Urinary bladder (tissue), 3 donors: ENCODE measurements at regions not wholly inside any gene's neighbourhood (a gene's known extent, or its start where the extent isn't known, plus 50 kb on each side); places are given as distances from the start of the nearest gene placed in this dataset.

Experiments
- DNase-seq: peaks from one replicate; pipeline ENCODE4 v3.0.0-alpha.2; 2015; ENCODE audit errors: extremely low spot score
- H3K27ac ChIP-seq: one replicate; pipeline ENCODE4 v1.5.1; 2013; ENCODE audit warnings: low read depth, mild to moderate bottlenecking, moderate library complexity
- H3K36me3 ChIP-seq: one replicate; pipeline ENCODE4 v1.6.1; 2013; ENCODE audit warnings: mild to moderate bottlenecking, moderate library complexity; ENCODE audit not compliant: insufficient read depth
- H3K4me1 ChIP-seq: one replicate; pipeline ENCODE4 v1.6.1; 2013; ENCODE audit warnings: mild to moderate bottlenecking, moderate library complexity; ENCODE audit not compliant: insufficient read depth
- H3K4me3 ChIP-seq: one replicate; pipeline ENCODE4 v1.5.1; 2013; ENCODE audit warnings: low read depth, low read length
- WGBS: extraction: QIAGEN DNeasy Blood & Tissue Kit; methylation state at CpG from one replicate; pipeline ENCODE4 v1.1.7; 2013; 5-methylcytosine and 5-hydroxymethylcytosine counted together
- donor health status: healthy with polysubstance abuse.
- donor health status: healthy.

DNA sequence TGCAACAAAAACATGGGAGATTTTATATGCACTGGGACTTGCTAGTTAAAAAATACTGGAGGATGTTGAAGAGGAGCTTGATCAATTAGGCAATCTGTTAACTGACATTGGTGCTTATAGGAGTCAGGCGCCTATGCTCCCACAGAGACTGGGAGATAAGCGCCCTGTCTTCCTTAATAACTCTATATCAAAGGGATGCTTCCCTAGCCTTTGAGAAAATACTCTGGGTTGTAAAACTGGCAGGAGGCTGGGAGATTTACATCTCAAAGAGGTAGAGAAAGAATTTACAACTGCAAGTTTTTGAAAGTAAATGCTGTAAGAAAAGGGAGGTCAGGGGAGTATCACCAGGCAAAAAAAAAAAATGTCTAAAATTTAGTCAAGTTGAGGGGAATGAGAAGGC lies 325.4 kb downstream of the PCDH10 start:
- no peaks in the 10 kb centered on the region for H3K36me3 ChIP-seq
- WGBS: 90% methylated on average over 2 of the region's 2 CpGs
- H3K4me1 ChIP-seq: no peaks in the 10 kb centered on the region
- DNase-seq: no peak
- H3K4me3 ChIP-seq: no peak overlapping the region
- no peak overlapping the region for H3K27ac ChIP-seq

- no peak overlapping the region for H3K27ac ChIP-seq
- H3K36me3 ChIP-seq: no peaks in the 10 kb centered on the region
- no peak overlapping the region for H3K4me3 ChIP-seq
- no peak for DNase-seq
- H3K4me1 ChIP-seq: no peaks in the 10 kb centered on the region
- WGBS: 70% methylated on average over 1 of the region's 1 CpG
These were observed 323.1 kb downstream of the PCDH10 start for GRCh38 chr4:133472244-133472643.

GRCh38 chr4:133467290-133467947 lies 318.3 kb downstream of the PCDH10 start:
- 86% methylated on average over 3 of the region's 3 CpGs for WGBS
- no peaks in the 10 kb centered on the region for H3K36me3 ChIP-seq

DNA sequence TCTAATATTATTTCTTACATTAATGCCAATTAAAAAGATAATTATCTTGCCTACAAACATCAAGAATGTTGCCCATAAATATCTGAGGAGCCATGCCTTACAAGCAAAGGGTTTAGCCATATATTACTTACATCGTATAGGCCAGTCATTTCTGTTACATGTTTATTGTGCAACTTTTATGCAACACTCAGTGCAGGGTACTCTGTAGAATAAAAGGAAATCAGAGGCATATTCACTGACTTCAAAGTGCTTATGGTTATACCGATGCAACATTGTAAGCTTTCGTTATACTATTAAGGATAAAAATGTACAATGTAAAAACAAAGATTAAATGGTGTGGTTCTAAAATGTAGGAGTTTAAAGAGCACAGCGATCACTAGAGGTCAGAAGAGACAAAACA lies 315.9 kb downstream of the PCDH10 start:
- Histone ChIP-seq H3K4me1 (no peaks in the 10 kb centered on the region), H3K4me3 (no peak overlapping the region), H3K36me3 (no peaks in the 10 kb centered on the region), H3K27ac (no peak overlapping the region)
- 53% methylated on average over 4 of the region's 4 CpGs for WGBS
- no peak for DNase-seq

More at GRCh38 chr4:133467290-133467947, 318.3 kb downstream of the PCDH10 start:
- no peak overlapping the region for H3K27ac ChIP-seq
- H3K4me3 ChIP-seq: no peak overlapping the region
- no peak for DNase-seq
- H3K4me1 ChIP-seq: no peaks in the 10 kb centered on the region

- WGBS: 94% methylated on average over 4 of the region's 4 CpGs
- DNase-seq: no peak
- Histone ChIP-seq H3K36me3 (no peaks in the 10 kb centered on the region), H3K27ac (no peak overlapping the region), H3K4me1 (no peaks in the 10 kb centered on the region), H3K4me3 (no peak overlapping the region)
These were observed 315.2 kb downstream of the PCDH10 start for GRCh38 chr4:133464311-133464710.

GRCh38 chr4:133452678-133453077 lies 303.6 kb downstream of the PCDH10 start:
- DNase-seq: no peak
- Histone ChIP-seq H3K4me1 (no peaks in the 10 kb centered on the region), H3K4me3 (no peak overlapping the region), H3K27ac (no peak overlapping the region), H3K36me3 (no peaks in the 10 kb centered on the region)
- WGBS: 93% methylated on average over 2 of the region's 2 CpGs

DNA sequence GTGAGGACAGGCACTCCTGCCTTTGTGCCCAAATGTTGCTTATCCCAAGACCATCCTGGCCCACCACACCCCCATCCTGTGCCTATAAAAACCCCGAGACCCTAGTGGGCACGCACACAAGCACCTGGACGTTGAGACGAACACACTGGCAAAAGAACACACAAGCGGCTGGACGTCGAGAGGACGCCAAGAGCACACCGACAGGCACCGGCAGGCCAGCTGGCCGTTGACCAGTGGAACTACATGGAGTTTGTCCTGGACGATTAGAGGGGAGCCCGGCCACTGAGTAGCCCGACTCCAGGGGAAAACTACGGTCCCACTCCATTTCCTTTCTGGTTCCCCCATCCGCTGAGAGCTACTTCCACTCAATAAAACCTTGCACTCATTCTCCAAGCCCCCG lies 301.7 kb downstream of the PCDH10 start:
- H3K27ac ChIP-seq: no peak overlapping the region

DNA sequence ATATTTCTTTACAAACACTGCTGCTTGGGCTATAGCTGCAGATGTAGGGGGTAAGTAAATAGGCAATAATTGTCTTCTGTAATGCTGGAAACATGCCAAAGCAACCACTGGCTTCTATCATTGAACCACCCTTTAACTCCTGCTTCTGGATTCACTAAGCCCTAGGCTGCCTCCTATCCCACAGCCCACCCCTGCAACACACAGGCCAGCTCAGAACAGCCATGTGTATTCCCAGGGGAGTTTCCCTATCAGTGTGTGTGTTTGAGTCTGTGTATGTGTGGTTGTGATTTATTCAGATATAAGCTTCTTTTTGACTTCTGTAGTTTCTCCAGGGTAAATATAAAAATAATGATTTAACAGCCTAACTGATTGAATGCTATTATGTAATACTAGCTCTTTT lies 291.3 kb downstream of the PCDH10 start:
- DNase-seq: no peak
- H3K4me3 ChIP-seq: no peak overlapping the region
- H3K4me1 ChIP-seq: no peaks in the 10 kb centered on the region
- no peaks in the 10 kb centered on the region for H3K36me3 ChIP-seq
- H3K27ac ChIP-seq: no peak overlapping the region

More for the DNA sequence above, 301.7 kb downstream of the PCDH10 start:
- no peak for DNase-seq
- 96% methylated on average over 17 of the region's 17 CpGs for WGBS
- H3K4me3 ChIP-seq: no peak overlapping the region
- no peaks in the 10 kb centered on the region for H3K36me3 ChIP-seq
- no peaks in the 10 kb centered on the region for H3K4me1 ChIP-seq

- no peak overlapping the region for H3K27ac ChIP-seq
- 94% methylated on average over 2 of the region's 2 CpGs for WGBS
- no peaks in the 10 kb centered on the region for H3K36me3 ChIP-seq
- H3K4me1 ChIP-seq: no peaks in the 10 kb centered on the region
- DNase-seq: no peak
- H3K4me3 ChIP-seq: no peak overlapping the region
These were observed 290.7 kb downstream of the PCDH10 start for GRCh38 chr4:133439830-133440229.

GRCh38 chr4:133424605-133425004 lies 275.5 kb downstream of the PCDH10 start:
- no peaks in the 10 kb centered on the region for H3K36me3 ChIP-seq
- H3K27ac ChIP-seq: no peak overlapping the region
- H3K4me3 ChIP-seq: no peak overlapping the region
- DNase-seq: no peak
- 59% methylated on average over 4 of the region's 4 CpGs for WGBS
- no peaks in the 10 kb centered on the region for H3K4me1 ChIP-seq

DNA sequence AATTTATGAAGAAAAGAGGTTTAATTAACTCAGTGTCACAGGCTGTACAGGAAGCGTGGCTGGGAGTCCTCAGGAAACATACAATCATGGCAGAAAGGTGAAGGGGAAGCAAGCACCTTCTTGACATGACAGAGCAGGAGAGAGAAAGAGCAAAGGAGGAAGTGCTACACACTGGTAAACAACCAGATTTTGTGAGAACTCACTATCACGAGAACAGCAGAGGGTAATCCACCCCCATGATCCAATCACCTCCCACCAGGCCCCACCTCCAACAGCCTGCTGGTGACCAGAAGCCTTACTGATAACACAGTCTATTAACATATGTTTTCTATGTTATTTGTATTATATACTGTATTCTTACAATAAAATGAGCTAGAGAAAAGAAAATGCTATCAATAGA lies 254.8 kb downstream of the PCDH10 start:
- 27% methylated on average over 2 of the region's 2 CpGs for WGBS
- H3K4me3 ChIP-seq: no peak overlapping the region
- no peak overlapping the region for H3K27ac ChIP-seq
- no peaks in the 10 kb centered on the region for H3K36me3 ChIP-seq
- H3K4me1 ChIP-seq: no peaks in the 10 kb centered on the region
- no peak for DNase-seq

DNA sequence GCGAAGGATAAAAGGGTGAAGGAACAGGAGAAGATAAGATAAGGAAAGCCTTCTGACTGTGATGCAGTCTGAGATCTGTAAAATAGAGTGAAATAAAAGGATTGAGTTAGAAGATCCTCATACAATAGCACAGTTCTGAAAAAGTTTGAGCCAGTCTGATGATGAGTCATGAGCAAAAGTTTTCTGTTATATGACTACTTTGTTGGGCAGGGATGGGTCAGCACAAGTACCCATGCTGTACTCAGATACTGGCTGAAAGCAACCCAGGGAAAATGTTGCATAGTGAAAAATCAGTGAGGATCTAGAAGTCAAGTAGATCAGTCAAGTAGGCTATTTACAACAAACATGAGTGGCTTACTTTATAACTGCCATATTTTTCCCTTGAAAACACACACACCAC lies 253.5 kb downstream of the PCDH10 start:
- no peaks in the 10 kb centered on the region for H3K36me3 ChIP-seq
- no peak overlapping the region for H3K27ac ChIP-seq
- H3K4me3 ChIP-seq: no peak overlapping the region
- WGBS: 42% methylated on average over 1 of the region's 1 CpG
- H3K4me1 ChIP-seq: no peaks in the 10 kb centered on the region
- DNase-seq: no peak

DNA sequence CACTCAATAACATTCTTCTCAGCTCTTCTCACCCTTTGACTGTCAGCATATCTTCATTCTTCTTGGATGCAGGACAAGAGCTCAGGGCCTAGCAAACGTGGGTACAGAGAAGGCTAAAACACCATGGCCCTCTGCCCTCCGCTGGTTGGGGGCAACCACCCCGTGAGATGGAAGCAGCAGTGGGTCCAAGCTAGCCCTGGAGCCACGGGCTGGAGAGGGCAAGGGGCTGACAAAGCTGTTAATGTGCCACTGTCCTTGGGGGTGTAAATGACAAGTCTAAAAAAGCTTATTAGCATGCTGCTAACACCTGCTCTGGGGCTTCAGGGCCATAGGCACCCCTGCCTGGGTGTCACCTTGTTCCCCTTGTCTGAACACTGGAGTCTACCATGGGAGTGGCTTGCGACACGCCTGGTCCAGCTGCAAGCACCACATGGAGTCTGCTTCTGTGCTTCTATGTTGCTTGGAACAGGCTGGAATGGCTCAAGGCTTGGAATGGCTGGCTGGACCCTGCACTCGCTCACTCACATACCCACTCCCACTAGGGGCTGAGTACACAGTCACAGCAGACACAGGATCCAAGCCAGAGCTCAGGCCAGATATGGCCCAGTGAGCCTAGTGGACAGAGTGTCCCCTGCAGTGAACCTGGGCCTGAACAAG lies 246.0 kb downstream of the PCDH10 start:
- WGBS: 87% methylated on average over 7 of the region's 7 CpGs
- Histone ChIP-seq H3K36me3 (no peaks in the 10 kb centered on the region), H3K4me1 (no peaks in the 10 kb centered on the region), H3K27ac (no peak overlapping the region), H3K4me3 (no peak overlapping the region)
- no peak for DNase-seq

- no peaks in the 10 kb centered on the region for H3K36me3 ChIP-seq
- H3K27ac ChIP-seq: no peak overlapping the region
- 75% methylated on average over 4 of the region's 4 CpGs for WGBS
- H3K4me3 ChIP-seq: no peak overlapping the region
- DNase-seq: no peak
- H3K4me1 ChIP-seq: no peaks in the 10 kb centered on the region
These were observed 241.2 kb downstream of the PCDH10 start for GRCh38 chr4:133390198-133390855.
